ENCODE measurements at regions not wholly inside any gene's neighbourhood (a gene's known extent, or its start where the extent isn't known, plus 50 kb on each side); places are given as distances from the start of the nearest gene placed in this dataset.

DNA sequence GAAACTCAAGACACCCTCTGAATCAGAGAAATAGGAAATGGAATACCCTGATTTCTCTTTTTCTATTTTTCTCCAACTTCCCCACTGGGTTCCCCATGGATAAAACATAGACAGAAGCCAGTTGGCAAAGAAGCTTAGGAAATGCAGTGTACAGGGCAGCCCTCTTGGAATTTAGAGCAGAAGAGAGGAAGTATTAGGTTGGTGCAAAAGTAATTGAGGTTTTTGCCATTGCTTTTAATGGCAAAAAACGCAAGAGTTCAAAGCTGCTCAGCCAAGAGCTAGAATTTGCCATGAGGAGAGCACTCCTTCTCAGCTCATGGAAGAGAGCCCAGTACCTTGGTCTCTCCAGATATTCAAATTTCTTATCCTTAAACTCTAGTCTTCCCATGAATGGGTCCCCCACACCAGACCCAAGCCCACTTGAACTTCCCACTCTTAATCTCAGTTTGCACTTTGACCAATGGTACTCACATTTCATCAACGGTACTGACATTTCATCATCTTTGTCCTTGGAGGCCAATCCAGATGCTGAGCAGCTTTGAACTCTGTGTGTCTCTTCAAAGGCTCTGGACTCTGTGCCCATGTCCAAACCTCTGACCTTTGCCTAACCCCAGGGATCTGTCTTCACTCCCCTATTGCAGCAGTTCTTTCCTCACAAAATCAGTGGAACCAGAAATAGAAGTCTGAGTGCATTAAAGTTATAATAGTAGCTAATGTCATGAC, 73.2 kb upstream of the PPP1R3C start:
- H3K27me3 Mint-ChIP-seq: peaks cover 11% of the 10 kb centered on the region
- DNase-seq (ENCODE audit: low spot score in 2 of 2) (no peak), ATAC-seq (ENCODE audit: low read depth) (no peak)
- H3K36me3 Mint-ChIP-seq: no peaks in the 10 kb centered on the region
- H3K4me3 Mint-ChIP-seq: no peak overlapping the region
- H3K4me1 Mint-ChIP-seq: no peaks in the 10 kb centered on the region
- H3K27ac Mint-ChIP-seq: no peak overlapping the region
- no peaks in the 10 kb centered on the region for H3K9me3 Mint-ChIP-seq

DNA sequence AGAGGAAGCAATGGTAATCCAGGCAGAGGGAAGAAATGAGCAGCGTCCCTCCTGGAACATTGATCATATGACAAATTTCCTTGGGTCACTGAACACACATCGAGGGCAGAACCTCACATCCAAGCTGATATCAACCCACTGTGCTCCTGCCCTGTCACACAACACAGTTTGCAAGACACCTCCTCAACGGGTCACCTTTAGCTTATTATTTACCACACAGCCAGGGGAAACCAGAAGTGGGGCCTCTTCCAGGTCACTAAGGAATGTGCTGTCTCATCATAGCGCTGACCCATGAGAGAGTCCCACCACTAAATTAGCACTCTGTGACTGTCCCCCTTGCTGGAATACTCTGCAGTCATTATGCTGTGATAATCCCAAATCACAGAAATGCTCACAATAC, 69.7 kb upstream of the PPP1R3C start:
- DNase-seq (ENCODE audit: low spot score in 2 of 2) (no peak), ATAC-seq (ENCODE audit: low read depth) (no peak)
- no peak overlapping the region for H3K27ac Mint-ChIP-seq
- no peaks in the 10 kb centered on the region for H3K9me3 Mint-ChIP-seq
- no peaks in the 10 kb centered on the region for H3K36me3 Mint-ChIP-seq
- H3K4me1 Mint-ChIP-seq: no peaks in the 10 kb centered on the region
- peaks cover 13% of the 10 kb centered on the region for H3K27me3 Mint-ChIP-seq
- H3K4me3 Mint-ChIP-seq: no peak overlapping the region

DNA sequence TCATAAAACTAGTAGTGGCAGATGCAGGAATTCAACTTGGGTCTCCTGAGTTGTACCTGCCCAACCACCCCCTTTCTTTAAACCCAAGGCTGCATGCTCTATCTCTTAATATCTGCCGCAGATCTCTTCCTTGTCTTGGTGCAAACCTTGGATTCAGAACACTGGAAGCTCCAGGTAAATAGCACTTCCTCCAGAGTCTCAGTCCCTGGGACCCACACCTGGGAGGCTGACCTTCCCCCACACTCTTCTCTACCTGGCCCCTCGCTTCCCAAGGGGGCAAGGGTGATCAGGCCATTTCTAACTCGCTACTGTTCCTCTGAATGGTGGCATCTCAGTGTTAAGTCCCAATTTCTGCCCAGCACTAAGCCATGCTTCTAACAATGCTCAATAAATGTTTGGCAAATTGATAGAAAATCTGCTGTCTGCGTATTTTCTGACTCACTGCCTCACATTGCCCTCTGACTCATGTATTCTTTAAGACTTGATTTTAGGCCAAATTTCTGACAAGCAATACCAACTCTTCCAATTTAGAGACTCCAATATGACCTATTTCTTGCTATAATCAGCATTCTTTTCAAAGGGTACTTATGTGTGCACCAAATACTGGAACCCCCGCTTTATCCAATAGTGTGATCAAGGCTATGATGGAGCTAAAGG, 68.0 kb upstream of the PPP1R3C start:
- ATAC-seq (ENCODE audit: low read depth) (no peak), DNase-seq (ENCODE audit: low spot score in 2 of 2) (no peak)
- H3K27ac Mint-ChIP-seq: no peak overlapping the region
- H3K9me3 Mint-ChIP-seq: no peaks in the 10 kb centered on the region
- H3K4me1 Mint-ChIP-seq: no peaks in the 10 kb centered on the region
- H3K27me3 Mint-ChIP-seq: peaks cover 10% of the 10 kb centered on the region
- no peaks in the 10 kb centered on the region for H3K36me3 Mint-ChIP-seq
- no peak overlapping the region for H3K4me3 Mint-ChIP-seq

DNA sequence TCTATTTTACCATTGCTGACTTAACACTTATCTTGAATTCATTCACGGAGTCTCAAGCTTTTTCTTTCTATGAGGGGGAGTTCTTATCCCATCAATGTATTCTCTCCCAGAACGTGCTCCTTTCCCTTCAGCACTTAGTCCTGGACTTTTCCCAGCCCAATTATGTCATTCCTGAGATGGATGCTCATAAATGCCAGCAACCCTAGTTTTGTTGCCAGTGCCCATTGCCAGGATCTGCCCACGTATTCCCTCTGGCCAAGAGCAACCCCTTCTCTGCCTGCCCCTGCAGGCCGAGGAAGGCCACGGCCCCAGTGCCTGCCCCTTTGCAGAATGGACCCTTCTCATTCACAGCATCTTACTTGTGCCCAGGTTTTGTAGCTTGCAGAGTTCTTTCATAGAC, 67.4 kb upstream of the PPP1R3C start:
- H3K27me3 Mint-ChIP-seq: peaks cover 10% of the 10 kb centered on the region
- H3K9me3 Mint-ChIP-seq: no peaks in the 10 kb centered on the region
- ATAC-seq (ENCODE audit: low read depth) (no peak), DNase-seq (ENCODE audit: low spot score in 2 of 2) (no peak)
- H3K27ac Mint-ChIP-seq: no peak overlapping the region
- no peaks in the 10 kb centered on the region for H3K4me1 Mint-ChIP-seq
- no peaks in the 10 kb centered on the region for H3K36me3 Mint-ChIP-seq
- H3K4me3 Mint-ChIP-seq: no peak overlapping the region

DNA sequence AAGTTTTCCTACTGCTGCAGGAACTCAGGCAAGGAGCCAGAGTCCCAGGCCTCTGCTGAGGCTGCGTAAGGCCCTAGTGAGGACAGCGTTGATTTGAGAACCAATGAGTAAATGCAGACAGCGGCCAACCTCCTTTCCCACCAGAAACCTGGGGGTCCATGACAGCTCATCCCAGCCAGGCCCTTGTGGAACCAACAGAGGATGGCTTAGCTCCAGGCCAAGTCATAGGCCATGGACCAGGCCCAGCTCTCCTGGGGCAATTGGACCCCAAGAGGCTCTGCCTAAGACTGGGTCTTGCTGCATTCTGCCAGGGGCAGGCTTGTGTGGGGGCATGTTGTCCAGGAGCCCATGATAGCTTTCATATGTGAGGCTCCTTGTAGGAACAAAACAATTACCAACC, 65.4 kb upstream of the PPP1R3C start:
- Mint-ChIP-seq H3K9me3 (no peaks in the 10 kb centered on the region), H3K36me3 (no peaks in the 10 kb centered on the region), H3K4me1 (no peaks in the 10 kb centered on the region), H3K27ac (no peak overlapping the region), H3K4me3 (no peak overlapping the region), H3K27me3 (peaks cover 15% of the 10 kb centered on the region)
- ATAC-seq (ENCODE audit: low read depth): no peak
- no peak for DNase-seq (ENCODE audit: low spot score in 2 of 2)

DNA sequence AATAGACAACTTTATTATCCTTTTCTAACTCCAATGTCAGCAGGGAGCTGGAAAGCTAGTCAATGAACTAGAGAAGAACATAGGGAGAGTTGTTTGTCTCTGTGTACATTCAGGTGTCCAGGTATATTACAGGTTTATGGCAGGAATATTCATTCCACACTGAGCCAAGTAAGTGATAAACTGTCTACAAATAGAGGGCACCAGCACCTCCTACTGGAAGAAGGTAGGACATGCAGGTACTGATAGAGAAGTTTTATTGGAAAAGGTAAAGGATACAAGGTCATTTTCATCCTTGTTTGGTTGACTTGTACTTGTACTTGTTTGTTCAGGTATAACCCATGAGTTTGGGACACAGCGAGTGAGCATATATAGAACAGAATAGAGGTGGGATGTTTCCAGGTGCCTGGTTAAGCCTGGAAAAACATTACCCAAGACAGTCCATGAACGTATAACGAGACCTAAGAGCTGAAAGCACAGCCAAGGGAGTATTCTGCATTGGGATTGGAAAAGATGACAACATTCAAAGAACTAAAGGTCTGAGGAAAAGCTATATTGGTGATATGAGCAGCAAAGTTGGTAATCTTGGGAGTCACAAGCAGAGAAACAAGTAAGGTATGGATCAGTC, 61.4 kb upstream of the PPP1R3C start:
- Mint-ChIP-seq H3K9me3 (no peaks in the 10 kb centered on the region), H3K4me1 (peaks cover 2% of the 10 kb centered on the region), H3K4me3 (no peak overlapping the region), H3K27me3 (peaks cover 5% of the 10 kb centered on the region), H3K27ac (no peak overlapping the region), H3K36me3 (no peaks in the 10 kb centered on the region)
- DNase-seq (ENCODE audit: low spot score in 2 of 2): peak in 1 of 2 donors; percentile 9
- ATAC-seq (ENCODE audit: low read depth): no peak

DNA sequence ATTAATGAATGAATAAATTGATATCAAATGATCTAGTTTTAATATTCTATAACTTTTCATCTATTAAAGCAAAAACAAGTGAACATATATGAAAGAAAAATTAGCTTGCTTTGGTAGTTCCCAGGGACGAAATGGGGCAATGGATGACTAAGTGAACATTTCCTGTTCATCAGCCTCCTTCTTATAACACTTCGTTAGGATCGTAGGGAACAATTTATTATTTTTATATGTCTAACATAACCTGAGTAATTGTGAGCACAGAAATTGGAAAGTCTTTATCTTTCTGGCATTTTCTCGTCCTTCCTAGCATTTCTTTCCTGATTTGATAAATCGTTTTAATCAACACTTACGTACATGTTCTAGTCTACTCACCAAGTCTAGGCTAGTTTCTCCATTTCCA, 59.1 kb upstream of the PPP1R3C start:
- Mint-ChIP-seq H3K27me3 (peaks cover 5% of the 10 kb centered on the region), H3K9me3 (no peaks in the 10 kb centered on the region), H3K36me3 (no peaks in the 10 kb centered on the region), H3K4me1 (peaks cover 2% of the 10 kb centered on the region), H3K27ac (no peak overlapping the region), H3K4me3 (no peak overlapping the region)
- ATAC-seq (ENCODE audit: low read depth) (no peak), DNase-seq (ENCODE audit: low spot score in 2 of 2) (no peak)

DNA sequence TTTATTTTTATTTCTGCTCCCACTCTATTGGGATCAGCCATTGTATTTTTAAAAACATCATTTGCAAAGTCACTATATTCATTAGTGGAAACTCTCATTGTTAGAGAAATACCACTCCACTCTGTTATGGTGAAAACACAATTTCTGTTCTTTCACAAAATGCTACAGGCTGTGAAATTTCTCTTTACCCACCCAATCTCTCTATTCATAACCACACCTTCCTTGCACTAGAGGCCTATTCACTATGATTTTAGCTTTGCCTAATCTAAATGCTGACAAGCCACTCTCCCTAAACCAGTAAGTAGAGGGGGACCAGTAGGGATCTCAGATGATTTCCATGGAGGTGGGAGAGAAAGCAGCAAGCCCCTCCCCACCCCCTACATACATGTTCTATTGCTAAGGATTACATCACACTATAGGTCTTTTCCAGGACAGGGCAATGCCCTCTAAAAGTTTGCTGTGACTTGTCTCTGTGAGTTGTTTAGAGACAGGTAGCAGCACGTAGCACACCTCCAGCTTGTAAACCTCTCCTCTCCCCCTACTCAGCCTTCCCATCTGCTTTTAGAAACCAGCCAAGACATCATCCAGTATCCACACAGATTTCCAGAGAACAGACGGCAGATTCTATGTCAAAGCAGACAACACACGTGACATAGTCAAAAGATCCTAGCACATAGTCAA, 58.3 kb upstream of the PPP1R3C start:
- ATAC-seq (ENCODE audit: low read depth): no peak
- peaks cover 1% of the 10 kb centered on the region for H3K9me3 Mint-ChIP-seq
- DNase-seq (ENCODE audit: low spot score in 2 of 2): no peak
- no peak overlapping the region for H3K27ac Mint-ChIP-seq
- H3K36me3 Mint-ChIP-seq: no peaks in the 10 kb centered on the region
- H3K4me3 Mint-ChIP-seq: no peak overlapping the region
- peaks cover 8% of the 10 kb centered on the region for H3K27me3 Mint-ChIP-seq
- peaks cover 2% of the 10 kb centered on the region for H3K4me1 Mint-ChIP-seq

DNA sequence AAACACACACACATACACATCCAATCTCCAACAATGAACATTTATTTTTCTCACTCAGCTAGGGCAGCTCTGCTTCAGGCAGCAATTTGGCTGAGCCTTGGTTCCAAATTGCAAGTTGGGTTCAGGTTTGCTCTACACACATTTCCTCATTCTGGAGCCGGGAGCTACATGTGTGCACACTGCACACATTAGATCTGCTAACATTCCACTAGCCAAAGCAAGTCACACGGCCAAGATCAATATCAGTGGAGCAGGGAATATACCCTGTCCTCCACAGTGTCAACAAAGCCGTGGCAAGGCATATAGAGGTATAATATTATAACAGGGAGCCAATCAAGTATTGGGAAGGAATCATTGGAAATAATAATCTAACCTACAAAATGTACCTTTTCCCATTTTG, 57.5 kb upstream of the PPP1R3C start:
- peaks cover 8% of the 10 kb centered on the region for H3K27me3 Mint-ChIP-seq
- no peak for ATAC-seq (ENCODE audit: low read depth)
- H3K4me3 Mint-ChIP-seq: no peak overlapping the region
- peaks cover 2% of the 10 kb centered on the region for H3K4me1 Mint-ChIP-seq
- H3K27ac Mint-ChIP-seq: no peak overlapping the region
- H3K36me3 Mint-ChIP-seq: no peaks in the 10 kb centered on the region
- DNase-seq (ENCODE audit: low spot score in 2 of 2): no peak
- peaks cover 1% of the 10 kb centered on the region for H3K9me3 Mint-ChIP-seq

DNA sequence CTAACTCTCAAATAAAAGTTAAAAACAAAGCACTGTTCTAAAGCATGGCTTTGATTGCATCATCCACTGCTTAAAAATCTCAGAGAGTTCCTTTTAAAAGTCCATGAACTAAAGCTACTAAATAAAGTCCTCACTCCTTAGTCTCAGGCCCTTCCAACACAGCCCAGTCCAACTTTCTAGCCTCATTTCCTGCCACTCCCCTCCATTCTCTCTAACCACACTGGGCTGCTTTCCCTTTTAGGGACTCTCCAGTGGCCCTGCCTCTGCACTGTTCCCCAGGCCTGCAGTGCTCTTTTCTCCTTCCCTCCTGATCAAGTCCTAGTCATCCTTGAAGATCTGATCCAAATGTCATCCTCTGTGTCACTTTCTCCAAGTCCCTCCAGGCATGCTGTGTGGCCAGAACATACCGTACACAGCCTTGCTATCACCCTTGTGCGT, 56.9 kb upstream of the PPP1R3C start:
- no peak for ATAC-seq (ENCODE audit: low read depth)
- H3K36me3 Mint-ChIP-seq: no peaks in the 10 kb centered on the region
- H3K27ac Mint-ChIP-seq: no peak overlapping the region
- H3K27me3 Mint-ChIP-seq: peaks cover 8% of the 10 kb centered on the region
- H3K9me3 Mint-ChIP-seq: peaks cover 1% of the 10 kb centered on the region
- peaks cover 2% of the 10 kb centered on the region for H3K4me1 Mint-ChIP-seq
- no peak for DNase-seq (ENCODE audit: low spot score in 2 of 2)
- H3K4me3 Mint-ChIP-seq: no peak overlapping the region

DNA sequence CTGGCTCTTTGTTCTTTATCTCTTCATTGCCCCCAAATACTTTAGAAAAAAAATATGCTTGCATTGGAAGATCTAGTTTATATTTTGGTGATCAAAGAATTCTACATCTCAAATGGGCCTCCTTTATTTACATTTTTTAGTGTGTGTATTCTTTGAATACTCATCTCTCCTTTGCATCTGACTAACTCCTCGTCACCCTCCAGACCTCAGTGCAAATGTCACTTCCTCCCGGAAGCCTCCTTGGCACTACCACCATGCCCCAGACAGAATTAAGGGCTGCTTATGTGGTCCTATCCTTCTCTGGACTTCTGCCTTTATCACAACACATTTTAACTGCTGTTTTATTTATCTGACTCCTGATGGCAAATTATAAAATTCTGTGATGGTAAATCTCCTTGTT, 52.0 kb upstream of the PPP1R3C start:
- peaks cover 1% of the 10 kb centered on the region for H3K9me3 Mint-ChIP-seq
- H3K4me3 Mint-ChIP-seq: no peak overlapping the region
- no peak overlapping the region for H3K27ac Mint-ChIP-seq
- DNase-seq (ENCODE audit: low spot score in 2 of 2): no peak
- peaks cover under 1% of the 10 kb centered on the region for H3K4me1 Mint-ChIP-seq
- H3K27me3 Mint-ChIP-seq: peaks cover 3% of the 10 kb centered on the region
- no peak for ATAC-seq (ENCODE audit: low read depth)
- no peaks in the 10 kb centered on the region for H3K36me3 Mint-ChIP-seq

DNA sequence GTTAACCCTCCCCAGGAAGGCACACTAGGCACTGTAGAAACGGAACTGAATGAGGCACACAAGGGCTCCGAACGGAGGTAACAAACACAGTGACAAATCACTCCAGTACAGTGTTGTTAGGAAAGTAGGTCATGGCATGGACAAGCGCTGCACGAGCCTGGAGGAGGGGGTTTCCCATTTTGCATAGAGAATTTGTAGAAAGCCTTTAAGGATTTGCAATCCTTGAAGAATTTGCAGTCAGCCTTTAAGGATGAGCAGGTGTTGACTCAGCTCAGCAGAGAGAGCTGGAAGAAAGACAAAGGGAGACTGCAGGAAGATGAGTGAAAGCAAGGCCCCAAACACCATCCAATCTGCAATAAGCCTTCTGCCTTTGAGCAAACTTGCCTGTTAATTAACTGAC, 51.1 kb upstream of the PPP1R3C start:
- Mint-ChIP-seq H3K36me3 (no peaks in the 10 kb centered on the region), H3K27ac (no peak overlapping the region), H3K9me3 (peaks cover 1% of the 10 kb centered on the region), H3K27me3 (peaks cover 3% of the 10 kb centered on the region), H3K4me3 (no peak overlapping the region), H3K4me1 (no peaks in the 10 kb centered on the region)
- ATAC-seq (ENCODE audit: low read depth) (no peak), DNase-seq (ENCODE audit: low spot score in 2 of 2) (no peak)

DNA sequence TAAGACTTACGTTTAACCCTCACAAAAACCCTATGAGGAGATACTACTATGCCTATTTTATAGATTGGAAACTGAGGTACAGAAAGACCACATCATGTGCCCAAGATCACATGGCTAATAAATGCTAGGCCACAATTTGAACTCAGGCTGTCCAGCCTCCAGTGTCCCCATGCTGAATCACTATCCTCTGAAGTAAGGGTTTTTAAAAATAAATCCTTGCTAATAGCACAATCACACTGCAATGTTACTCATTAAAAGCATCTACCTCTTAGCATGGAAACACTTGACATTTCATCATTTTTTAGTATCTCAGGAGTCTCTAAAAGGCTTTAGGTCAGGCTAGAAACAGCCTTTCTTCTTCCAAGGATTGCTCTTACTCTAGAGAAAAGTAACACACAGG, 50.0 kb upstream of the PPP1R3C start:
- no peak overlapping the region for H3K4me3 Mint-ChIP-seq
- no peaks in the 10 kb centered on the region for H3K4me1 Mint-ChIP-seq
- DNase-seq (ENCODE audit: low spot score in 2 of 2) (no peak), ATAC-seq (ENCODE audit: low read depth) (no peak)
- no peak overlapping the region for H3K27ac Mint-ChIP-seq
- no peaks in the 10 kb centered on the region for H3K36me3 Mint-ChIP-seq
- H3K27me3 Mint-ChIP-seq: peaks cover 3% of the 10 kb centered on the region
- peaks cover 1% of the 10 kb centered on the region for H3K9me3 Mint-ChIP-seq

Data from memory B cell (primary cell).